ENCODE measurements at regions not wholly inside any gene's neighbourhood (a gene's known extent, or its start where the extent isn't known, plus 50 kb on each side); places are given as distances from the start of the nearest gene placed in this dataset.

- no peak for DNase-seq (ENCODE audit: low read depth)
- H3K4me3 ChIP-seq (ENCODE audit: low read depth, low read length), result no peak overlapping the region
- TF ChIP-seq CTCF (IDR thresholded peaks at IDR 0.05; ENCODE audit: control insufficient read depth, extremely low read depth, insufficient read depth), result no peak
Observed at GRCh38 chr7:47669901-47670384, 88.0 kb upstream of the TNS3 start.

- H3K4me3 ChIP-seq (ENCODE audit: low read depth, low read length), result no peak overlapping the region
- DNase-seq (ENCODE audit: low read depth), result no peak
- no peak for TF ChIP-seq CTCF (IDR thresholded peaks at IDR 0.05; ENCODE audit: control insufficient read depth, extremely low read depth, insufficient read depth)
Observed at GRCh38 chr7:47669178-47669891, 87.4 kb upstream of the TNS3 start.

GRCh38 chr7:47666164-47666862, 84.4 kb upstream of the TNS3 start:
- no peak for TF ChIP-seq CTCF (IDR thresholded peaks at IDR 0.05; ENCODE audit: control insufficient read depth, extremely low read depth, insufficient read depth)
- DNase-seq (ENCODE audit: low read depth), result no peak
- no peak overlapping the region for H3K4me3 ChIP-seq (ENCODE audit: low read depth, low read length)

- no peak for TF ChIP-seq CTCF (IDR thresholded peaks at IDR 0.05; ENCODE audit: control insufficient read depth, extremely low read depth, insufficient read depth)
- no peak for DNase-seq (ENCODE audit: low read depth)
- no peak overlapping the region for H3K4me3 ChIP-seq (ENCODE audit: low read depth, low read length)
Observed at GRCh38 chr7:47664650-47665195, 82.8 kb upstream of the TNS3 start.

- no peak overlapping the region for H3K4me3 ChIP-seq (ENCODE audit: low read depth, low read length)
- no peak for DNase-seq (ENCODE audit: low read depth)
- TF ChIP-seq CTCF (IDR thresholded peaks at IDR 0.05; ENCODE audit: control insufficient read depth, extremely low read depth, insufficient read depth), result no peak
Observed at GRCh38 chr7:47663851-47664250, 81.9 kb upstream of the TNS3 start.

- DNase-seq (ENCODE audit: low read depth), result no peak
- H3K4me3 ChIP-seq (ENCODE audit: low read depth, low read length), result no peak overlapping the region
- TF ChIP-seq CTCF (IDR thresholded peaks at IDR 0.05; ENCODE audit: control insufficient read depth, extremely low read depth, insufficient read depth), result no peak
Observed at GRCh38 chr7:47663213-47663612, 81.3 kb upstream of the TNS3 start.

All from LNCaP clone FGC (cell line).